H1 (cell line): ENCODE measurements at regions not wholly inside any gene's neighbourhood (a gene's known extent, or its start where the extent isn't known, plus 50 kb on each side); places are given as distances from the start of the nearest gene placed in this dataset.
A peak's percentile ranks its signal among the peaks of the same experiment; 100 is the strongest.

Experiments used
- CTCF ChIA-PET: fragments of 300-600 bp; sonication (Branson Sonifier 250); formaldehyde crosslinking; loops from one replicate; lab custom pipeline; 2021; ENCODE audit not compliant: partially characterized antibody; lab: Charles Lee
- POLR2A ChIA-PET: fragments of 300-600 bp; sonication (Branson Sonifier 250); formaldehyde crosslinking; loops from one replicate; lab custom pipeline; 2021; ENCODE audit warnings: inconsistent platforms; ENCODE audit not compliant: partially characterized antibody; lab: Charles Lee
- DNase-seq, 2 experiments: peaks; one replicate each; pipeline versions ENCODE4 v3.0.0 to v3.0.0-alpha.2; 2010 to 2022; ENCODE audit warnings: low spot score in 2 of 2, low read depth in 1 of 2, mixed read lengths in 1 of 2
- FAIRE-seq: peaks from 2 replicates; lab custom pipeline; 2011; peaks lifted over from hg19 to GRCh38; lab: Jason Lieb, UNC
- H2AFZ ChIP-seq: 2 replicates; pipeline ENCODE4 v1.8.1; 2012; ENCODE audit warnings: low read length, inconsistent platforms
- H2AK5ac ChIP-seq: 2 replicates; pipeline ENCODE4 v1.6.1; 2013; ENCODE audit warnings: low read depth, low read length
- H2BK120ac ChIP-seq: replicated peaks from 2 replicates; pipeline ENCODE3; 2013; ENCODE audit warnings: low read depth, low read length, inconsistent platforms
- H2BK12ac ChIP-seq: 2 replicates; pipeline ENCODE4 v1.6.1; 2013; ENCODE audit warnings: low read depth, low read length
- H2BK15ac ChIP-seq: 2 replicates; pipeline ENCODE4 v1.6.1; 2013; ENCODE audit warnings: low read length
- H2BK20ac ChIP-seq: 2 replicates; pipeline ENCODE4 v1.6.1; 2013; ENCODE audit warnings: low read length
- H2BK5ac ChIP-seq: 2 replicates; pipeline ENCODE4 v1.6.1; 2013; ENCODE audit warnings: low read depth, low read length
- H3K14ac ChIP-seq: 2 replicates; pipeline ENCODE4 v1.6.1; 2013; ENCODE audit warnings: inconsistent platforms; ENCODE audit not compliant: insufficient read length
- H3K18ac ChIP-seq: 2 replicates; pipeline ENCODE4 v1.6.1; 2013; ENCODE audit warnings: low read length; ENCODE audit errors: extremely low read depth
- H3K23ac ChIP-seq: 2 replicates; pipeline ENCODE4 v1.6.1; 2013; ENCODE audit warnings: inconsistent platforms; ENCODE audit not compliant: insufficient read length
- H3K23me2 ChIP-seq: 2 replicates; pipeline ENCODE4 v1.6.1; 2013; ENCODE audit warnings: low read depth, low read length
- H3K27ac ChIP-seq: 2 replicates; pipeline ENCODE4 v1.6.1; 2011; ENCODE audit warnings: low read depth, low read length, inconsistent platforms
- H3K27me3 ChIP-seq, 4 experiments: replicated peaks in 1 of 4; 1 replicate in 1 of 4; 2 replicates in 3 of 4; pipeline versions ENCODE4 v1.6.1 to v1.8.1; 2011 to 2013; ENCODE audit warnings: low read length in 3 of 4, mild to moderate bottlenecking in 3 of 4, inconsistent platforms in 2 of 4, mixed read lengths in 2 of 4, moderate library complexity in 1 of 4; ENCODE audit not compliant: control insufficient read depth in 3 of 4, insufficient read depth in 3 of 4; ENCODE audit errors: extremely low read depth in 1 of 4
- H3K36me3 ChIP-seq, 4 experiments: 2 replicates each; pipeline versions ENCODE4 v1.6.1 to v1.8.1; 2011 to 2013; ENCODE audit warnings: mild to moderate bottlenecking in 4 of 4, low read length in 3 of 4, moderate library complexity in 2 of 4, control low read depth in 1 of 4, inconsistent platforms in 1 of 4; ENCODE audit not compliant: insufficient read depth in 4 of 4, control insufficient read depth in 2 of 4
- H3K4ac ChIP-seq: replicated peaks from 2 replicates; pipeline ENCODE3; 2013; ENCODE audit warnings: low read length, low read depth, mixed read lengths, inconsistent platforms; ENCODE audit not compliant: insufficient read length
- H3K4me1 ChIP-seq, 4 experiments: replicated peaks in 1 of 4; 1 replicate in 1 of 4; 2 replicates in 3 of 4; pipeline versions ENCODE4 v1.6.1 to v1.8.1; 2011 to 2013; ENCODE audit warnings: low read length in 3 of 4, inconsistent platforms in 2 of 4, mixed read lengths in 1 of 4; ENCODE audit not compliant: insufficient read depth in 4 of 4, control insufficient read depth in 3 of 4
- H3K4me2 ChIP-seq, 2 experiments: 2 replicates each; pipeline versions ENCODE4 v1.6.1 to v1.8.1; 2011 to 2013; ENCODE audit warnings: low read depth in 2 of 2, low read length in 2 of 2, control low read depth in 1 of 2, inconsistent platforms in 1 of 2, mild to moderate bottlenecking in 1 of 2; ENCODE audit not compliant: insufficient read depth in 1 of 2
- H3K4me3 ChIP-seq, 4 experiments: fragments of 200-600, 300-600 bp in 1 of 4; sonication (generic), shearing (Covaris generic), sonication (Bioruptor Twin) in 1 of 4; 2 replicates each; pipeline versions ENCODE4 v1.5.1 to v1.8.1; 2011 to 2016; ENCODE audit warnings: low read length in 4 of 4, low read depth in 3 of 4, control low read depth in 2 of 4, inconsistent platforms in 2 of 4, mild to moderate bottlenecking in 2 of 4, mixed read lengths in 1 of 4, moderate library complexity in 1 of 4; ENCODE audit not compliant: insufficient read depth in 2 of 4; ENCODE audit errors: extremely low read depth in 1 of 4
- H3K56ac ChIP-seq: replicated peaks from 2 replicates; pipeline ENCODE3; 2013; ENCODE audit warnings: low read depth, mild to moderate bottlenecking, mixed read lengths, low read length, inconsistent platforms; ENCODE audit not compliant: insufficient read length
- H3K79me1 ChIP-seq: 2 replicates; pipeline ENCODE4 v1.6.1; 2013; ENCODE audit warnings: low read depth, low read length, control low read depth
- H3K79me2 ChIP-seq, 2 experiments: 2 replicates each; pipeline versions ENCODE4 v1.6.1 to v1.8.1; 2012 to 2013; ENCODE audit warnings: low read length in 2 of 2, mild to moderate bottlenecking in 2 of 2, inconsistent platforms in 1 of 2; ENCODE audit not compliant: insufficient read depth in 2 of 2, control insufficient read depth in 1 of 2
- H3K9ac ChIP-seq, 4 experiments: replicated peaks in 1 of 4; 1 replicate in 1 of 4; 2 replicates in 3 of 4; pipeline versions ENCODE4 v1.6.1 to v1.8.1; 2011 to 2013; ENCODE audit warnings: low read depth in 3 of 4, low read length in 3 of 4, control low read depth in 2 of 4, mild to moderate bottlenecking in 2 of 4, moderate library complexity in 2 of 4, inconsistent platforms in 1 of 4; ENCODE audit errors: extremely low read depth in 1 of 4
- H3K9me3 ChIP-seq, 2 experiments: 2 replicates each; pipeline versions ENCODE4 v1.6.1 to v1.8.1; 2012 to 2013; ENCODE audit warnings: mild to moderate bottlenecking in 2 of 2, moderate library complexity in 2 of 2, control low read depth in 1 of 2, inconsistent platforms in 1 of 2, low read depth in 1 of 2, low read length in 1 of 2, mixed read lengths in 1 of 2; ENCODE audit not compliant: insufficient read depth in 2 of 2
- H4K20me1 ChIP-seq, 2 experiments: replicated peaks in 1 of 2; 2 replicates each; pipeline versions ENCODE3 to v1.8.1; 2011 to 2013; ENCODE audit warnings: inconsistent platforms in 2 of 2, low read length in 2 of 2, mild to moderate bottlenecking in 1 of 2; ENCODE audit not compliant: insufficient read depth in 2 of 2, control insufficient read depth in 1 of 2
- H4K5ac ChIP-seq: 2 replicates; pipeline ENCODE4 v1.6.1; 2013; ENCODE audit warnings: low read length, low read depth, mixed read lengths, inconsistent platforms; ENCODE audit not compliant: insufficient read length
- H4K8ac ChIP-seq: 2 replicates; pipeline ENCODE4 v1.8.0; 2013; ENCODE audit warnings: mild to moderate bottlenecking, moderate library complexity, low read length, inconsistent platforms; ENCODE audit not compliant: insufficient read depth; ENCODE audit errors: extremely low read depth
- H4K91ac ChIP-seq: replicated peaks from 2 replicates; pipeline ENCODE3; 2013; ENCODE audit warnings: low read length, mixed read lengths, inconsistent platforms; ENCODE audit not compliant: insufficient read length
- KDM1A ChIP-seq: fragments of 200-600, 300-600 bp; sonication (generic); IDR thresholded peaks from 2 replicates; pipeline ENCODE4 v1.7.1; 2016; ENCODE audit warnings: mild to moderate bottlenecking, low read length, borderline replicate concordance
- NANOG ChIP-seq: IDR thresholded peaks from 2 replicates; pipeline ENCODE4 v1.6.1; 2011; ENCODE audit warnings: low read length, low read depth, mild to moderate bottlenecking, inconsistent platforms; ENCODE audit not compliant: insufficient read depth, poor library complexity, severe bottlenecking
- SIX5 ChIP-seq: IDR thresholded peaks from 2 replicates; pipeline ENCODE4 v1.6.1; 2011; ENCODE audit warnings: mild to moderate bottlenecking, low read depth, low read length
- SP1 ChIP-seq: IDR thresholded peaks from 2 replicates; pipeline ENCODE4 v1.6.1; 2011; ENCODE audit warnings: low read depth, low read length
- TEAD4 ChIP-seq: IDR thresholded peaks from 2 replicates; pipeline ENCODE4 v1.6.1; 2012; ENCODE audit warnings: low read depth, low read length, inconsistent platforms, mixed read lengths
- USF2 ChIP-seq: IDR thresholded peaks from 2 replicates; pipeline ENCODE4 v1.6.1; 2011; ENCODE audit warnings: low read length, improper control_type of control experiment
- WGBS, 2 experiments: shearing (Covaris generic) in 1 of 2; methylation state at CpG; one replicate each; pipeline versions ENCODE4 v1.1.6 to v1.1.7; 2013 to 2015; ENCODE audit warnings: low lambda C conversion rate in 2 of 2, mixed read lengths in 2 of 2, inconsistent platforms in 1 of 2, low coverage in 1 of 2, missing lambda C conversion rate in 1 of 2; ENCODE audit not compliant: insufficient replicate concordance in 2 of 2, insufficient coverage in 1 of 2, insufficient read length in 1 of 2; ENCODE audit errors: extremely low coverage in 1 of 2, missing lambda C conversion rate in 1 of 2; 5-methylcytosine and 5-hydroxymethylcytosine counted together

GRCh38 chr16:5884339-5884738, 786.7 kb upstream of the EEF2KMT start:
- Histone ChIP-seq H3K27me3 (no peaks in the 10 kb centered on the region), H3K4me1 (no peaks in the 10 kb centered on the region), H3K4me3 (no peak overlapping the region), H4K20me1 (no peaks in the 10 kb centered on the region), H2BK20ac (no peak overlapping the region), H4K8ac (no peak overlapping the region), H2BK5ac (no peak overlapping the region), H4K5ac (no peak overlapping the region), H2AK5ac (no peak overlapping the region), H3K4me2 (no peak overlapping the region), H3K36me3 (no peaks in the 10 kb centered on the region), H3K9ac (no peak overlapping the region), H2AFZ (no peak overlapping the region), H3K56ac (no peak overlapping the region), H3K27ac (no peak overlapping the region), H3K79me1 (no peaks in the 10 kb centered on the region), H3K4ac (no peak overlapping the region), H2BK120ac (no peak overlapping the region), H3K23me2 (no peaks in the 10 kb centered on the region), H3K9me3 (peaks cover 0 to 4% of the 10 kb centered on the region in 2 experiments; a peak in 1 of 4 replicates), H3K18ac (no peak overlapping the region), H3K14ac (no peak overlapping the region), H3K23ac (no peak overlapping the region), H2BK15ac (no peak overlapping the region), H4K91ac (no peak overlapping the region), H3K79me2 (no peaks in the 10 kb centered on the region), H2BK12ac (no peak overlapping the region; the same call in 1 of the 2 replicates)
- POLR2A ChIA-PET: no interaction called here
- no peak for FAIRE-seq
- DNase-seq: no peak
- CTCF ChIA-PET: no interaction called here
- WGBS, 2 experiments: 91% methylated on average over 5 of the region's 8 CpGs; no CpG with 5 or more reads in 1 of the 2 experiments
- TF ChIP-seq USF2 (0 out of 2 replicates have a peak, but pooled peaks have one; percentile 36), SP1 (no peak), TEAD4 (no peak), SIX5 (0 out of 2 replicates have a peak, but pooled peaks have one; percentile 21), KDM1A (no peak), NANOG (no peak)
